Esophagus squamous epithelium (tissue), 4 donors: ENCODE measurements at regions not wholly inside any gene's neighbourhood (a gene's known extent, or its start where the extent isn't known, plus 50 kb on each side); places are given as distances from the start of the nearest gene placed in this dataset.

Source experiments
- CTCF ChIP-seq, 6 experiments: fragments of 450-650 bp in 4 of 6; fragments of 200-600 bp in 2 of 6; sonication (generic) in 2 of 6; IDR thresholded peaks; one replicate each; pipeline ENCODE4 v1.5.1; 2016 to 2019; ENCODE audit warnings: antibody characterized with exemption in 6 of 6, mild to moderate bottlenecking in 4 of 6, moderate library complexity in 4 of 6
- POLR2A ChIP-seq, 4 donors: fragments of 450-650 bp; IDR thresholded peaks; one replicate each; pipeline ENCODE4 v1.6.1; 2017; ENCODE audit warnings: antibody characterized with exemption in 4 of 4, mild to moderate bottlenecking in 4 of 4, moderate library complexity in 3 of 4

- TF ChIP-seq CTCF (IDR thresholded peaks at IDR 0.05) (no peak), POLR2A (IDR thresholded peaks at IDR 0.05) (no peak)
Observed at GRCh38 chr11:49851971-49852389, 100.2 kb upstream of the OR4C13 start.
